ENCODE measurements at regions not wholly inside any gene's neighbourhood (a gene's known extent, or its start where the extent isn't known, plus 50 kb on each side); places are given as distances from the start of the nearest gene placed in this dataset.

- no peak overlapping the region for H3K4me2 ChIP-seq (ENCODE audit: insufficient read depth in 1 of 2, low read depth in 2 of 2, low read length in 2 of 2)
- no peaks in the 10 kb centered on the region for H4K20me1 ChIP-seq (replicated peaks in 1 of 2; ENCODE audit: control insufficient read depth in 1 of 2, insufficient read depth in 2 of 2, low read length in 2 of 2)
- H3K18ac ChIP-seq (ENCODE audit: extremely low read depth, low read length), result no peak overlapping the region
- H3K56ac ChIP-seq (replicated peaks; ENCODE audit: insufficient read length, low read depth, low read length), result no peak overlapping the region
- DNase-seq (ENCODE audit: low read depth in 1 of 2, low spot score in 2 of 2) (no peak), FAIRE-seq (peak; percentile 91)
- H3K36me3 ChIP-seq (ENCODE audit: control insufficient read depth in 2 of 4, insufficient read depth in 4 of 4, low read length in 3 of 4), result no peaks in the 10 kb centered on the region
- no peaks in the 10 kb centered on the region for H3K4me1 ChIP-seq (replicated peaks in 1 of 4; ENCODE audit: control insufficient read depth in 3 of 4, insufficient read depth in 4 of 4, low read length in 3 of 4)
- H2BK12ac ChIP-seq (ENCODE audit: low read depth, low read length), result no peak overlapping the region
- ChIA-PET CTCF (ENCODE audit: partially characterized antibody) (interaction anchor here (0.5 to 4.3 kb wide), 28 partner anchors 9 to 206 kb away, joined by 3 to 30 read pairs (median 5); no protein-coding TSS in a partner anchor), POLR2A (ENCODE audit: partially characterized antibody) (interaction anchor here (1.6 kb wide), 1 partner anchor 18 kb away, joined by 3 read pairs; no protein-coding TSS in a partner anchor)
- no peak overlapping the region for H3K4me3 ChIP-seq (ENCODE audit: extremely low read depth in 1 of 4, insufficient read depth in 2 of 4, low read depth in 3 of 4, low read length in 4 of 4)
- H2BK120ac ChIP-seq (replicated peaks; ENCODE audit: low read depth, low read length), result no peak overlapping the region
- H3K14ac ChIP-seq (ENCODE audit: insufficient read length), result no peak overlapping the region
- no peak overlapping the region for H3K27ac ChIP-seq (ENCODE audit: low read depth, low read length)
- H2BK15ac ChIP-seq (ENCODE audit: low read length), result no peak overlapping the region
- no peak overlapping the region for H2BK20ac ChIP-seq (ENCODE audit: low read length)
- no peaks in the 10 kb centered on the region for H3K79me1 ChIP-seq (ENCODE audit: low read depth, low read length)
- no peak overlapping the region for H4K8ac ChIP-seq (ENCODE audit: extremely low read depth, insufficient read depth, low read length)
- H3K9me3 ChIP-seq (ENCODE audit: insufficient read depth in 2 of 2, low read depth in 1 of 2, low read length in 1 of 2), result no peaks in the 10 kb centered on the region
- no peak overlapping the region for H3K4ac ChIP-seq (replicated peaks; ENCODE audit: insufficient read length, low read depth, low read length)
- H3K27me3 ChIP-seq (replicated peaks in 1 of 4; ENCODE audit: control insufficient read depth in 3 of 4, extremely low read depth in 1 of 4, insufficient read depth in 3 of 4, low read length in 3 of 4), result no peaks in the 10 kb centered on the region
- no peak overlapping the region for H3K9ac ChIP-seq (replicated peaks in 1 of 4; ENCODE audit: extremely low read depth in 1 of 4, low read depth in 3 of 4, low read length in 3 of 4)
- TF ChIP-seq ZNF274 (IDR thresholded peaks at IDR 0.05; ENCODE audit: borderline replicate concordance, extremely low read depth, low read length) (no peak), SP2 (IDR thresholded peaks at IDR 0.05; ENCODE audit: low read length) (no peak), SP1 (IDR thresholded peaks at IDR 0.05; ENCODE audit: low read depth, low read length) (0 out of 2 replicates have a peak, but pooled peaks have one; percentile 17), TEAD4 (IDR thresholded peaks at IDR 0.05; ENCODE audit: low read depth, low read length) (no peak), RAD21 (IDR thresholded peaks at IDR 0.05 in 1 of 2, conservative IDR thresholded peaks at IDR 0.05 in 1 of 2; ENCODE audit: low read depth in 2 of 2, low read length in 2 of 2) (peak; percentile 40 to 52; a peak in 3 of 4 replicates)
- TF ChIP-seq, protein P1, sequence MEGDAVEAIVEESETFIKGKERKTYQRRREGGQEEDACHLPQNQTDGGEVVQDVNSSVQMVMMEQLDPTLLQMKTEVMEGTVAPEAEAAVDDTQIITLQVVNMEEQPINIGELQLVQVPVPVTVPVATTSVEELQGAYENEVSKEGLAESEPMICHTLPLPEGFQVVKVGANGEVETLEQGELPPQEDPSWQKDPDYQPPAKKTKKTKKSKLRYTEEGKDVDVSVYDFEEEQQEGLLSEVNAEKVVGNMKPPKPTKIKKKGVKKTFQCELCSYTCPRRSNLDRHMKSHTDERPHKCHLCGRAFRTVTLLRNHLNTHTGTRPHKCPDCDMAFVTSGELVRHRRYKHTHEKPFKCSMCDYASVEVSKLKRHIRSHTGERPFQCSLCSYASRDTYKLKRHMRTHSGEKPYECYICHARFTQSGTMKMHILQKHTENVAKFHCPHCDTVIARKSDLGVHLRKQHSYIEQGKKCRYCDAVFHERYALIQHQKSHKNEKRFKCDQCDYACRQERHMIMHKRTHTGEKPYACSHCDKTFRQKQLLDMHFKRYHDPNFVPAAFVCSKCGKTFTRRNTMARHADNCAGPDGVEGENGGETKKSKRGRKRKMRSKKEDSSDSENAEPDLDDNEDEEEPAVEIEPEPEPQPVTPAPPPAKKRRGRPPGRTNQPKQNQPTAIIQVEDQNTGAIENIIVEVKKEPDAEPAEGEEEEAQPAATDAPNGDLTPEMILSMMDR (IDR thresholded peaks at IDR 0.05; ENCODE audit: control extremely low read depth in 1 of 3, insufficient read depth in 1 of 3, low read depth in 1 of 3, low read length in 3 of 3), result peak; percentile 39 to 93 (median 81)
- TF ChIP-seq, protein P2, sequence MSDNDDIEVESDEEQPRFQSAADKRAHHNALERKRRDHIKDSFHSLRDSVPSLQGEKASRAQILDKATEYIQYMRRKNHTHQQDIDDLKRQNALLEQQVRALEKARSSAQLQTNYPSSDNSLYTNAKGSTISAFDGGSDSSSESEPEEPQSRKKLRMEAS (IDR thresholded peaks at IDR 0.05), result no peak
- TF ChIP-seq, protein P3, sequence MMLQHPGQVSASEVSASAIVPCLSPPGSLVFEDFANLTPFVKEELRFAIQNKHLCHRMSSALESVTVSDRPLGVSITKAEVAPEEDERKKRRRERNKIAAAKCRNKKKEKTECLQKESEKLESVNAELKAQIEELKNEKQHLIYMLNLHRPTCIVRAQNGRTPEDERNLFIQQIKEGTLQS (IDR thresholded peaks at IDR 0.05; ENCODE audit: insufficient read depth, low read depth, low read length), result no peak
- H3K79me2 ChIP-seq (ENCODE audit: control insufficient read depth in 1 of 2, insufficient read depth in 2 of 2, low read length in 2 of 2), result no peaks in the 10 kb centered on the region
- H3K23ac ChIP-seq (ENCODE audit: insufficient read length), result no peak overlapping the region
- H4K5ac ChIP-seq (ENCODE audit: insufficient read length, low read depth, low read length), result no peak overlapping the region
- 10% methylated on average over 4 of the region's 4 CpGs; no CpG with 5 or more reads in 1 of the 2 experiments for WGBS, 2 experiments (ENCODE audit: extremely low coverage in 1 of 2, insufficient coverage in 1 of 2, insufficient read length in 1 of 2, insufficient replicate concordance in 2 of 2, low coverage in 1 of 2, low lambda C conversion rate in 2 of 2, missing lambda C conversion rate in 1 of 2)
- H2AK5ac ChIP-seq (ENCODE audit: low read depth, low read length), result no peak overlapping the region
- H3K23me2 ChIP-seq (ENCODE audit: low read depth, low read length), result no peaks in the 10 kb centered on the region
- no peak overlapping the region for H2AFZ ChIP-seq (ENCODE audit: low read length)
- no peak overlapping the region for H2BK5ac ChIP-seq (ENCODE audit: low read depth, low read length)
- H4K91ac ChIP-seq (replicated peaks; ENCODE audit: insufficient read length, low read length), result no peak overlapping the region
These were observed 151.6 kb upstream of the OR4E1 start for GRCh38 chr14:21825149-21825743.
